WTC11 (cell line): ENCODE measurements at regions not wholly inside any gene's neighbourhood (a gene's known extent, or its start where the extent isn't known, plus 50 kb on each side); places are given as distances from the start of the nearest gene placed in this dataset.

Experiments
- ATAC-seq: fragments of 200-7000 bp; cut with Tn5 transposase; 2 replicates; pipeline ENCODE4 v1.10.0; 2021; ENCODE audit warnings: mild to moderate bottlenecking, moderate library complexity
- CTCF ChIA-PET: fragments of 300-600 bp; sonication (Branson Sonifier 250); formaldehyde crosslinking; loops from one replicate; lab custom pipeline; 2021; ENCODE audit warnings: antibody characterized with exemption; lab: Charles Lee
- POLR2A ChIA-PET: fragments of 350-600 bp; sonication (Branson Sonifier 250); formaldehyde crosslinking; loops from one replicate; lab custom pipeline; 2021; ENCODE audit warnings: antibody characterized with exemption; lab: Charles Lee
- DNase-seq: peaks from one replicate; pipeline ENCODE4 v3.0.0; 2021; ENCODE audit warnings: low spot score
- H3K27ac Mint-ChIP-seq: 2 replicates; pipeline ENCODE4 v1.8.0; 2021; ENCODE audit warnings: mixed read lengths
- H3K27me3 Mint-ChIP-seq: 2 replicates; pipeline ENCODE4 v1.8.0; 2021; ENCODE audit warnings: low read depth, mild to moderate bottlenecking, moderate library complexity, mixed read lengths
- H3K36me3 Mint-ChIP-seq: 2 replicates; pipeline ENCODE4 v1.8.0; 2021; ENCODE audit warnings: mixed read lengths
- H3K4me1 Mint-ChIP-seq: 2 replicates; pipeline ENCODE4 v1.8.0; 2022; ENCODE audit warnings: mixed read lengths
- H3K4me3 Mint-ChIP-seq: 2 replicates; pipeline ENCODE4 v1.8.0; 2021; ENCODE audit warnings: mild to moderate bottlenecking, moderate library complexity, mixed read lengths
- H3K9me3 Mint-ChIP-seq: 2 replicates; pipeline ENCODE4 v1.8.0; 2021; ENCODE audit warnings: mixed read lengths
- AFF4 ChIP-seq: sonication (generic); formaldehyde crosslinking; IDR thresholded peaks from 2 replicates; pipeline ENCODE4 v1.8.1; 2023; ENCODE audit warnings: mild to moderate bottlenecking, missing genetic modification reagents, borderline replicate concordance
- ATF1 ChIP-seq: sonication (generic); formaldehyde crosslinking; IDR thresholded peaks from 2 replicates; pipeline ENCODE4 v1.8.1; 2023; ENCODE audit warnings: mild to moderate bottlenecking, moderate library complexity, missing genetic modification reagents
- ATF2 ChIP-seq: sonication (generic); formaldehyde crosslinking; IDR thresholded peaks from 2 replicates; pipeline ENCODE4 v1.8.1; 2022; ENCODE audit warnings: low read depth, missing genetic modification reagents, borderline replicate concordance
- ATF6 ChIP-seq: sonication (generic); formaldehyde crosslinking; IDR thresholded peaks from 2 replicates; pipeline ENCODE4 v1.8.1; 2023; ENCODE audit warnings: mild to moderate bottlenecking, missing genetic modification reagents
- CBFB ChIP-seq: sonication (generic); formaldehyde crosslinking; IDR thresholded peaks from 2 replicates; pipeline ENCODE4 v1.8.1; 2022; ENCODE audit warnings: mild to moderate bottlenecking, low read depth, missing genetic modification reagents
- CREB1 ChIP-seq: sonication (generic); formaldehyde crosslinking; IDR thresholded peaks from 2 replicates; pipeline ENCODE4 v1.8.0; 2023; ENCODE audit warnings: mild to moderate bottlenecking, missing genetic modification reagents
- IRF2 ChIP-seq: sonication (generic); formaldehyde crosslinking; IDR thresholded peaks from 2 replicates; pipeline ENCODE4 v1.8.0; 2022; ENCODE audit warnings: low read depth, missing genetic modification reagents, borderline replicate concordance
- MYBL2 ChIP-seq: sonication (generic); formaldehyde crosslinking; IDR thresholded peaks from 2 replicates; pipeline ENCODE4 v1.8.1; 2023; ENCODE audit warnings: mild to moderate bottlenecking, moderate library complexity, missing genetic modification reagents
- NFYB ChIP-seq: sonication (generic); formaldehyde crosslinking; conservative IDR thresholded peaks from 2 replicates; pipeline ENCODE4 v1.8.0; 2022; ENCODE audit warnings: low read depth, missing genetic modification reagents
- NR3C1 ChIP-seq: sonication (generic); formaldehyde crosslinking; conservative IDR thresholded peaks from 2 replicates; pipeline ENCODE4 v1.8.1; 2023; ENCODE audit warnings: low read depth, mild to moderate bottlenecking, missing genetic modification reagents
- OVOL2 ChIP-seq: fragments of 250-450 bp; sonication (Bioruptor Pico); IDR thresholded peaks from 2 replicates; pipeline ENCODE4 v1.9.0; 2021; ENCODE audit warnings: mild to moderate bottlenecking, borderline replicate concordance
- TCF7 ChIP-seq: sonication (generic); formaldehyde crosslinking; IDR thresholded peaks from 2 replicates; pipeline ENCODE4 v1.8.0; 2022; ENCODE audit warnings: mild to moderate bottlenecking, low read depth, missing genetic modification reagents, moderate library complexity
- TP53 ChIP-seq: sonication (generic); formaldehyde crosslinking; IDR thresholded peaks from 2 replicates; pipeline ENCODE4 v1.8.1; 2023; ENCODE audit warnings: mild to moderate bottlenecking, missing genetic modification reagents
- ZMAT4 ChIP-seq: fragments of 250-450 bp; sonication (Bioruptor Pico); IDR thresholded peaks from 2 replicates; pipeline ENCODE4 v1.9.0; 2021; ENCODE audit warnings: mild to moderate bottlenecking
- TF ChIP-seq, protein P1 (sequence below): sonication (generic); formaldehyde crosslinking; IDR thresholded peaks from 2 replicates; pipeline ENCODE4 v1.8.0; 2022; ENCODE audit warnings: mild to moderate bottlenecking, missing genetic modification reagents
- TF ChIP-seq, protein P2 (sequence below): sonication (generic); formaldehyde crosslinking; IDR thresholded peaks from 2 replicates; pipeline ENCODE4 v1.8.0; 2022; ENCODE audit warnings: mild to moderate bottlenecking, missing genetic modification reagents
- TF ChIP-seq, protein P3 (sequence below): sonication (generic); formaldehyde crosslinking; IDR thresholded peaks from 2 replicates; pipeline ENCODE4 v1.8.0; 2023; ENCODE audit warnings: missing genetic modification reagents, mild to moderate bottlenecking, borderline replicate concordance
- TF ChIP-seq, protein P4 (sequence below): fragments of 250-450 bp; sonication (Bioruptor Pico); IDR thresholded peaks from 2 replicates; pipeline ENCODE4 v2.1.2; 2022; ENCODE audit warnings: mild to moderate bottlenecking, moderate library complexity

DNA sequence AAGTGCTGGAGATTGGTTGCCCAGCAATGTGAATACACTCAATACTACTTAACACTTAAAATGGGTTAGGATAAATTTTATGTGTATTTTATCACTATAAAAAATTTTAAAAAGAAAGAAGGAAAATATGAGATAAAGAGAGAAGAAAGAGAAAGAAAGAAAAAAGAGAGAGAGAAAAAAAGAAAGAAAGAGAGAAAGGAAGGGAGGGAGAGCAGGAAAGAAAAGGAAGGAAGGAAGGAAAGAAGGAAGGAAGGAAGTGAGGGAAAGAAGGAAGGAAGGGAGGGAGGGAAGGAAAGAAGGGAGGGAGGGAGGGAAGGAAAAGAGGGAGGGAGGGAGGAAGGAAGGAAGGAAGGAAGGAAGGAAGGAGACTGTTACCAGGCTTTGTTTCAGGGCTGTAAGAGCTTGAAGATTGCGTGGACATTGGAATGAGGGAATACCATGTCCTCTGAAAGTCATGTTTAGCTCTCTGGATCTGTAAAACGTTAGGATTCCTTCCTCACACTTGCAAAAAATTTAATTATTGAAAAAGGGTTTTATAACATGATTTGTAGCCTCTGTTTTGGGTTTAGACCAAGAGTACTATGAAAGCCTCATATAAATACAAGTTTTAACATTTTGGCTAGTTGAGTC, 152.3 kb upstream of the DAP start:
- POLR2A ChIA-PET = no interaction called here
- DNase-seq (no peak), ATAC-seq (no peak)
- no peaks in the 10 kb centered on the region; the same call in 1 of the 2 replicates for H3K27me3 Mint-ChIP-seq
- no peaks in the 10 kb centered on the region for H3K36me3 Mint-ChIP-seq
- H3K27ac Mint-ChIP-seq = no peak overlapping the region
- CTCF ChIA-PET = no interaction called here
- peaks cover 2% of the 10 kb centered on the region; the same call in 1 of the 2 replicates for H3K4me1 Mint-ChIP-seq
- TF ChIP-seq, protein P1, sequence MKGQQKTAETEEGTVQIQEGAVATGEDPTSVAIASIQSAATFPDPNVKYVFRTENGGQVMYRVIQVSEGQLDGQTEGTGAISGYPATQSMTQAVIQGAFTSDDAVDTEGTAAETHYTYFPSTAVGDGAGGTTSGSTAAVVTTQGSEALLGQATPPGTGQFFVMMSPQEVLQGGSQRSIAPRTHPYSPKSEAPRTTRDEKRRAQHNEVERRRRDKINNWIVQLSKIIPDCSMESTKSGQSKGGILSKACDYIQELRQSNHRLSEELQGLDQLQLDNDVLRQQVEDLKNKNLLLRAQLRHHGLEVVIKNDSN (CRISPR knock-in tag) = no peak
- TF ChIP-seq NFYB (CRISPR knock-in tag) = no peak
- H3K9me3 Mint-ChIP-seq = no peaks in the 10 kb centered on the region
- H3K4me3 Mint-ChIP-seq = no peak overlapping the region

- no peaks in the 10 kb centered on the region; the same call in 1 of the 2 replicates for H3K27me3 Mint-ChIP-seq
- ChIA-PET POLR2A (no interaction called here), CTCF (no interaction called here)
- TF ChIP-seq CBFB (CRISPR knock-in tag) = no peak
- TF ChIP-seq TP53 (CRISPR knock-in tag) = no peak
- TF ChIP-seq TCF7 (CRISPR knock-in tag) = no peak
- TF ChIP-seq ZMAT4 (CRISPR knock-in tag) = no peak
- no peak for TF ChIP-seq AFF4 (CRISPR knock-in tag)
- TF ChIP-seq, protein P2, sequence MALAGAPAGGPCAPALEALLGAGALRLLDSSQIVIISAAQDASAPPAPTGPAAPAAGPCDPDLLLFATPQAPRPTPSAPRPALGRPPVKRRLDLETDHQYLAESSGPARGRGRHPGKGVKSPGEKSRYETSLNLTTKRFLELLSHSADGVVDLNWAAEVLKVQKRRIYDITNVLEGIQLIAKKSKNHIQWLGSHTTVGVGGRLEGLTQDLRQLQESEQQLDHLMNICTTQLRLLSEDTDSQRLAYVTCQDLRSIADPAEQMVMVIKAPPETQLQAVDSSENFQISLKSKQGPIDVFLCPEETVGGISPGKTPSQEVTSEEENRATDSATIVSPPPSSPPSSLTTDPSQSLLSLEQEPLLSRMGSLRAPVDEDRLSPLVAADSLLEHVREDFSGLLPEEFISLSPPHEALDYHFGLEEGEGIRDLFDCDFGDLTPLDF = no peak
- TF ChIP-seq CREB1 (CRISPR knock-in tag) = no peak
- TF ChIP-seq, protein P3, sequence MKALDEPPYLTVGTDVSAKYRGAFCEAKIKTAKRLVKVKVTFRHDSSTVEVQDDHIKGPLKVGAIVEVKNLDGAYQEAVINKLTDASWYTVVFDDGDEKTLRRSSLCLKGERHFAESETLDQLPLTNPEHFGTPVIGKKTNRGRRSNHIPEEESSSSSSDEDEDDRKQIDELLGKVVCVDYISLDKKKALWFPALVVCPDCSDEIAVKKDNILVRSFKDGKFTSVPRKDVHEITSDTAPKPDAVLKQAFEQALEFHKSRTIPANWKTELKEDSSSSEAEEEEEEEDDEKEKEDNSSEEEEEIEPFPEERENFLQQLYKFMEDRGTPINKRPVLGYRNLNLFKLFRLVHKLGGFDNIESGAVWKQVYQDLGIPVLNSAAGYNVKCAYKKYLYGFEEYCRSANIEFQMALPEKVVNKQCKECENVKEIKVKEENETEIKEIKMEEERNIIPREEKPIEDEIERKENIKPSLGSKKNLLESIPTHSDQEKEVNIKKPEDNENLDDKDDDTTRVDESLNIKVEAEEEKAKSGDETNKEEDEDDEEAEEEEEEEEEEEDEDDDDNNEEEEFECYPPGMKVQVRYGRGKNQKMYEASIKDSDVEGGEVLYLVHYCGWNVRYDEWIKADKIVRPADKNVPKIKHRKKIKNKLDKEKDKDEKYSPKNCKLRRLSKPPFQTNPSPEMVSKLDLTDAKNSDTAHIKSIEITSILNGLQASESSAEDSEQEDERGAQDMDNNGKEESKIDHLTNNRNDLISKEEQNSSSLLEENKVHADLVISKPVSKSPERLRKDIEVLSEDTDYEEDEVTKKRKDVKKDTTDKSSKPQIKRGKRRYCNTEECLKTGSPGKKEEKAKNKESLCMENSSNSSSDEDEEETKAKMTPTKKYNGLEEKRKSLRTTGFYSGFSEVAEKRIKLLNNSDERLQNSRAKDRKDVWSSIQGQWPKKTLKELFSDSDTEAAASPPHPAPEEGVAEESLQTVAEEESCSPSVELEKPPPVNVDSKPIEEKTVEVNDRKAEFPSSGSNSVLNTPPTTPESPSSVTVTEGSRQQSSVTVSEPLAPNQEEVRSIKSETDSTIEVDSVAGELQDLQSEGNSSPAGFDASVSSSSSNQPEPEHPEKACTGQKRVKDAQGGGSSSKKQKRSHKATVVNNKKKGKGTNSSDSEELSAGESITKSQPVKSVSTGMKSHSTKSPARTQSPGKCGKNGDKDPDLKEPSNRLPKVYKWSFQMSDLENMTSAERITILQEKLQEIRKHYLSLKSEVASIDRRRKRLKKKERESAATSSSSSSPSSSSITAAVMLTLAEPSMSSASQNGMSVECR = no peak
- no peak for TF ChIP-seq IRF2 (CRISPR knock-in tag)
- no peak for TF ChIP-seq ATF2 (CRISPR knock-in tag)
- no peak for TF ChIP-seq MYBL2 (CRISPR knock-in tag)
- TF ChIP-seq OVOL2 (CRISPR knock-in tag) = no peak
- TF ChIP-seq ATF1 (CRISPR knock-in tag) = no peak
- no peak for TF ChIP-seq ATF6
- TF ChIP-seq NR3C1 (CRISPR knock-in tag) = no peak
- TF ChIP-seq, protein P4, sequence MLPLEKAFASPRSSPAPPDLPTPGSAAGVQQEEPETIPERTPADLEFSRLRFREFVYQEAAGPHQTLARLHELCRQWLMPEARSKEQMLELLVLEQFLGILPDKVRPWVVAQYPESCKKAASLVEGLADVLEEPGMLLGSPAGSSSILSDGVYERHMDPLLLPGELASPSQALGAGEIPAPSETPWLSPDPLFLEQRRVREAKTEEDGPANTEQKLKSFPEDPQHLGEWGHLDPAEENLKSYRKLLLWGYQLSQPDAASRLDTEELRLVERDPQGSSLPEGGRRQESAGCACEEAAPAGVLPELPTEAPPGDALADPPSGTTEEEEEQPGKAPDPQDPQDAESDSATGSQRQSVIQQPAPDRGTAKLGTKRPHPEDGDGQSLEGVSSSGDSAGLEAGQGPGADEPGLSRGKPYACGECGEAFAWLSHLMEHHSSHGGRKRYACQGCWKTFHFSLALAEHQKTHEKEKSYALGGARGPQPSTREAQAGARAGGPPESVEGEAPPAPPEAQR (CRISPR knock-in tag) = no peak
These were observed 151.4 kb upstream of the DAP start for GRCh38 chr5:10912435-10912834.

More at GRCh38 chr5:10912435-10912834, 151.4 kb upstream of the DAP start:
- Mint-ChIP-seq H3K4me1 (peaks cover 2% of the 10 kb centered on the region; the same call in 1 of the 2 replicates), H3K9me3 (no peaks in the 10 kb centered on the region), H3K4me3 (no peak overlapping the region), H3K36me3 (no peaks in the 10 kb centered on the region), H3K27ac (no peak overlapping the region)
- no peak for ATAC-seq
- DNase-seq = no peak
